Endothelial cell of umbilical vein (primary cell): ENCODE measurements at regions not wholly inside any gene's neighbourhood (a gene's known extent, or its start where the extent isn't known, plus 50 kb on each side); places are given as distances from the start of the nearest gene placed in this dataset.

Source experiments
- BruUV-seq: library from RNA; stranded (reverse); fragments of 400-500 nt; replicated peaks from 2 replicates; lab custom pipeline; 2021; lab: Mats Ljungman, UMichigan
- CTCF ChIA-PET: fragments of 300-600, 350-600 bp; sonication (Branson Sonifier 250); formaldehyde crosslinking; loops from one replicate; lab custom pipeline; 2021; ENCODE audit warnings: antibody characterized with exemption, inconsistent platforms; lab: Charles Lee
- POLR2A ChIA-PET: fragments of 300-600, 350-600 bp; sonication (Branson Sonifier 250); formaldehyde crosslinking; loops from one replicate; lab custom pipeline; 2021; ENCODE audit warnings: antibody characterized with exemption, inconsistent platforms; lab: Charles Lee
- DNase-seq: peaks from one replicate; pipeline ENCODE4 v3.0.0-alpha.2; 2011; ENCODE audit warnings: low read depth, low spot score
- FAIRE-seq: peaks from 2 replicates; lab custom pipeline; 2011; peaks lifted over from hg19 to GRCh38; lab: Jason Lieb, UNC
- H2AFZ ChIP-seq: 2 replicates; pipeline ENCODE4 v1.6.0; 2012; ENCODE audit warnings: low read depth, low read length, control low read depth, inconsistent platforms
- H3K27ac ChIP-seq: 2 replicates; pipeline ENCODE4 v1.5.1; 2011; ENCODE audit warnings: low read depth, mild to moderate bottlenecking, control low read depth, low read length, moderate library complexity; ENCODE audit not compliant: insufficient read depth
- H3K27me3 ChIP-seq, 2 experiments: 2 replicates each; pipeline versions ENCODE4 v1.6.0 to v1.6.1; 2011; ENCODE audit warnings: low read length in 2 of 2, mixed read lengths in 1 of 2; ENCODE audit not compliant: control insufficient read depth in 2 of 2, insufficient read depth in 2 of 2
- H3K36me3 ChIP-seq, 2 experiments: 2 replicates in 1 of 2; 3 replicates in 1 of 2; pipeline ENCODE4 v1.5.1; 2011; ENCODE audit warnings: low read length in 2 of 2, mild to moderate bottlenecking in 1 of 2, moderate library complexity in 1 of 2; ENCODE audit not compliant: control insufficient read depth in 2 of 2, insufficient read depth in 2 of 2; ENCODE audit errors: extremely low read depth in 1 of 2
- H3K4me1 ChIP-seq: 3 replicates; pipeline ENCODE4 v1.5.1; 2011; ENCODE audit warnings: mild to moderate bottlenecking, low read length; ENCODE audit not compliant: control insufficient read depth, insufficient read depth; ENCODE audit errors: extremely low read depth
- H3K4me2 ChIP-seq: 2 replicates; pipeline ENCODE4 v1.6.1; 2011; ENCODE audit warnings: low read length, control low read depth, mixed read lengths; ENCODE audit not compliant: insufficient read depth
- H3K4me3 ChIP-seq, 3 experiments: fragments of 200-600 bp in 1 of 3; sonication (generic), shearing (Covaris generic) in 1 of 3; replicated peaks in 1 of 3; 2 replicates each; pipeline ENCODE4 v1.5.1; 2011 to 2016; ENCODE audit warnings: control low read depth in 3 of 3, low read length in 3 of 3, mild to moderate bottlenecking in 2 of 3, inconsistent platforms in 1 of 3, low read depth in 1 of 3, moderate library complexity in 1 of 3; ENCODE audit not compliant: insufficient read depth in 1 of 3
- H3K79me2 ChIP-seq: 2 replicates; pipeline ENCODE4 v1.6.0; 2012; ENCODE audit warnings: low read length, inconsistent platforms; ENCODE audit not compliant: control insufficient read depth, insufficient read depth
- H3K9ac ChIP-seq: replicated peaks from 2 replicates; pipeline ENCODE3; 2011; ENCODE audit warnings: low read length, control low read depth; ENCODE audit not compliant: insufficient read depth; ENCODE audit errors: extremely low read depth
- H3K9me1 ChIP-seq: replicated peaks from 3 replicates; pipeline ENCODE4 v1.6.0; 2011; ENCODE audit warnings: mild to moderate bottlenecking, low read length; ENCODE audit not compliant: control insufficient read depth, insufficient read depth; ENCODE audit errors: extremely low read depth
- H3K9me3 ChIP-seq: replicated peaks from 2 replicates; pipeline ENCODE4 v1.5.1; 2012; ENCODE audit warnings: low read length, inconsistent platforms; ENCODE audit not compliant: control insufficient read depth, insufficient read depth
- H4K20me1 ChIP-seq: replicated peaks from 2 replicates; pipeline ENCODE3; 2011; ENCODE audit warnings: mild to moderate bottlenecking, low read length; ENCODE audit not compliant: control insufficient read depth, insufficient read depth; ENCODE audit errors: extremely low read depth
- EZH2 ChIP-seq: IDR thresholded peaks from 2 replicates; pipeline ENCODE4 v1.6.1; 2012; ENCODE audit warnings: borderline replicate concordance, low read depth, mild to moderate bottlenecking, moderate library complexity, low read length, inconsistent platforms; ENCODE audit not compliant: severe bottlenecking
- dilution Hi-C: fragments of 300-500 bp; cut with MboI; formaldehyde crosslinking; loops from one replicate; pipeline ENCODE4 v1.15.0; 2019; ENCODE audit warnings: low sequenced_read_pairs; ENCODE audit not compliant: extremely low pct_ligation_motif_present
- intact Hi-C: fragments of 100-400 bp; cut with micrococcal nuclease; formaldehyde crosslinking; loops from one replicate; pipeline ENCODE4 v1.10.0; 2022

GRCh38 chr2:7951001-7951400, 730.9 kb upstream of the ID2 start:
- no peak for TF ChIP-seq EZH2
- Histone ChIP-seq H3K79me2 (no peaks in the 10 kb centered on the region), H3K9me3 (peaks cover 3% of the 10 kb centered on the region), H3K27ac (no peak overlapping the region), H3K36me3 (no peaks in the 10 kb centered on the region), H2AFZ (no peak overlapping the region), H3K27me3 (no peaks in the 10 kb centered on the region), H4K20me1 (no peaks in the 10 kb centered on the region), H3K9ac (no peak overlapping the region), H3K9me1 (no peaks in the 10 kb centered on the region), H3K4me2 (no peak overlapping the region), H3K4me1 (no peaks in the 10 kb centered on the region), H3K4me3 (no peak overlapping the region)
- ChIA-PET CTCF (no interaction called here), POLR2A (no interaction called here)
- intact Hi-C loops, result no loop called here
- no peak for FAIRE-seq
- no TSS peak for BruUV-seq
- DNase-seq, result no peak
- dilution Hi-C loops, result no loop called here

DNA sequence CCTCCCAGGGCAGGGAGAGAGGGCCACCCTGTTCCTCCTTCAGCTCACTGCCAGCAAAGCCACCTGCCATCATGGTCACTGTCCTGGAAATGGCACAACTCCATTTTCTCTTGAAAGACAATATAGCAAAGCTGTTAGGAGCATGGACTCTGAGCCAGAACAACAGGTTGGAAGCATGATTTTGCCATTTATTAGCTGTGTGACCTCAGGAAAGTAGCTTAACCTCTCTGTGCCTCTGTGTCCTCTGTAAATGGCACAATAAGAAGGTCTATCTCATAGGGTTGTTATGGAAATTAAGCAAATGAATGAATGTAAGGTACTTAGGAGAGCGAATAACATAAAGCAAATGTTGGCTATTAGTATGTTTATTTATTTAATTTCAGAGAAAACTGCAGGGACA, 730.4 kb upstream of the ID2 start:
- dilution Hi-C loops (no loop called here), intact Hi-C loops (no loop called here)
- H3K27ac ChIP-seq, result no peak overlapping the region
- no peaks in the 10 kb centered on the region for H3K79me2 ChIP-seq
- ChIA-PET CTCF (no interaction called here), POLR2A (no interaction called here)
- H3K9me1 ChIP-seq, result no peaks in the 10 kb centered on the region
- H3K9me3 ChIP-seq, result peaks cover 2% of the 10 kb centered on the region
- no peaks in the 10 kb centered on the region for H3K36me3 ChIP-seq
- no peaks in the 10 kb centered on the region for H3K27me3 ChIP-seq
- no peak overlapping the region for H2AFZ ChIP-seq
- no peak overlapping the region for H3K9ac ChIP-seq
- no peak overlapping the region for H3K4me2 ChIP-seq
- FAIRE-seq (no peak), DNase-seq (no peak)
- H4K20me1 ChIP-seq, result no peaks in the 10 kb centered on the region
- no peaks in the 10 kb centered on the region for H3K4me1 ChIP-seq
- BruUV-seq, result no TSS peak
- no peak overlapping the region for H3K4me3 ChIP-seq
- TF ChIP-seq EZH2, result no peak
